LNCaP clone FGC (cell line): ENCODE measurements at regions not wholly inside any gene's neighbourhood (a gene's known extent, or its start where the extent isn't known, plus 50 kb on each side); places are given as distances from the start of the nearest gene placed in this dataset.

ENCODE experiments used
- DNase-seq: peaks from one replicate; pipeline ENCODE4 v3.0.0-alpha.2; 2011; ENCODE audit warnings: low read depth
- H3K4me3 ChIP-seq: 2 replicates; pipeline ENCODE4 v1.5.1; 2011; ENCODE audit warnings: mild to moderate bottlenecking, low read depth, low read length, control low read depth
- TF ChIP-seq, protein P1 (sequence below): IDR thresholded peaks from 2 replicates; pipeline ENCODE4 v1.5.1; 2012; ENCODE audit warnings: mild to moderate bottlenecking; ENCODE audit not compliant: control insufficient read depth, insufficient read depth; ENCODE audit errors: extremely low read depth

- TF ChIP-seq, protein P1, sequence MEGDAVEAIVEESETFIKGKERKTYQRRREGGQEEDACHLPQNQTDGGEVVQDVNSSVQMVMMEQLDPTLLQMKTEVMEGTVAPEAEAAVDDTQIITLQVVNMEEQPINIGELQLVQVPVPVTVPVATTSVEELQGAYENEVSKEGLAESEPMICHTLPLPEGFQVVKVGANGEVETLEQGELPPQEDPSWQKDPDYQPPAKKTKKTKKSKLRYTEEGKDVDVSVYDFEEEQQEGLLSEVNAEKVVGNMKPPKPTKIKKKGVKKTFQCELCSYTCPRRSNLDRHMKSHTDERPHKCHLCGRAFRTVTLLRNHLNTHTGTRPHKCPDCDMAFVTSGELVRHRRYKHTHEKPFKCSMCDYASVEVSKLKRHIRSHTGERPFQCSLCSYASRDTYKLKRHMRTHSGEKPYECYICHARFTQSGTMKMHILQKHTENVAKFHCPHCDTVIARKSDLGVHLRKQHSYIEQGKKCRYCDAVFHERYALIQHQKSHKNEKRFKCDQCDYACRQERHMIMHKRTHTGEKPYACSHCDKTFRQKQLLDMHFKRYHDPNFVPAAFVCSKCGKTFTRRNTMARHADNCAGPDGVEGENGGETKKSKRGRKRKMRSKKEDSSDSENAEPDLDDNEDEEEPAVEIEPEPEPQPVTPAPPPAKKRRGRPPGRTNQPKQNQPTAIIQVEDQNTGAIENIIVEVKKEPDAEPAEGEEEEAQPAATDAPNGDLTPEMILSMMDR, result no peak
- no peak overlapping the region for H3K4me3 ChIP-seq
- DNase-seq, result no peak
These were observed 422.7 kb downstream of the DMAC1 start for GRCh38 chr9:7376833-7377232.

DNA sequence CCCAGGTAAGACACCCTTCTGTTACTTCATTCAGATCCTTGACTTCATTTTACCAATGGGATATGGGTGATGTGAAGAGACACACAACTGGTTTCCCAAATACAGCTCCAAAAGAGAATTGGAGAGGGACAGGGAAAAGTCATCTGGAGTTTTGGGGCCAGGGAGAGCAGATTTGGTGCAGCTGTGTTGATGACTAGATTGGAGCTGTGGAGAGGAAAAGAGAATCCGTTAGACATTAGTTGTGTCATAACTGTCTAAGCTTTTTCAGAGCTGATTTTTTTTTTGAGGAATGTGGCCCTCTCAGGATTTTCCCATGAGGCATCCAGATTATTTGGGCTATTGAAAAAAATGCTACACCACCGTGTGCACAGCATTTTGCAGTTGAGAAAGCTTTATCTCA lies 423.4 kb downstream of the DMAC1 start:
- TF ChIP-seq, protein P1, result no peak
- DNase-seq, result no peak
- no peak overlapping the region for H3K4me3 ChIP-seq

GRCh38 chr9:7375013-7375511 lies 424.5 kb downstream of the DMAC1 start:
- DNase-seq, result no peak
- H3K4me3 ChIP-seq, result no peak overlapping the region
- TF ChIP-seq, protein P1, result no peak

- no peak for DNase-seq
- TF ChIP-seq, protein P1, result no peak
- H3K4me3 ChIP-seq, result no peak overlapping the region
These were observed 428.6 kb downstream of the DMAC1 start for GRCh38 chr9:7370988-7371387.

GRCh38 chr9:7370381-7370780 lies 429.2 kb downstream of the DMAC1 start:
- TF ChIP-seq, protein P1, result no peak
- no peak overlapping the region for H3K4me3 ChIP-seq
- no peak for DNase-seq

- no peak overlapping the region for H3K4me3 ChIP-seq
- TF ChIP-seq, protein P1, result no peak
- no peak for DNase-seq
These were observed 430.2 kb downstream of the DMAC1 start for GRCh38 chr9:7369384-7369821.
